ENCODE measurements at regions not wholly inside any gene's neighbourhood (a gene's known extent, or its start where the extent isn't known, plus 50 kb on each side); places are given as distances from the start of the nearest gene placed in this dataset.

DNA sequence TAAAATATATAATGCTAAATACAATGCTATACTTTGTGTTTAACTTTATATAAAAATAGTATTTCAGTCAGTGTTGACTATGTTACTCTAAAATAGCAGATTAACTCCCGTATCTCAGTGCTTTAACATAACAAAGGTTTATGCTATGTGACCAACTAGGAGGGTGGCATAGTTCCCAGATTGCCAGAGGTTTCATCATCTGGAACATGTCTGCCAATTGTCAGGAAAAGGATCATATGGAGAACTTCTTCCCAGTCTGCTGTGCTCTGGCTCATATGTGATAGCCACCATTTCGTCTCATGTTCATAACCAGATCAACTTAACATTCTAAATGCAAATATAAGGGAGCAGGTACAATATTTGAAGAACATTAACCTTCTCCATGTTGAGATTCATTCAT, 720.2 kb downstream of the MCTP2 start:
- no peak for TF ChIP-seq CTCF (optimal IDR thresholded peaks at IDR 0.05 in 1 of 3, IDR thresholded peaks at IDR 0.05 in 1 of 3, conservative IDR thresholded peaks at IDR 0.05 in 1 of 3; ENCODE audit: extremely low read depth in 1 of 3, insufficient read depth in 2 of 3, low read length in 3 of 3)
- TF ChIP-seq EZH2 (IDR thresholded peaks at IDR 0.05; ENCODE audit: low read length), result no peak

Data from keratinocyte (primary cell).